ENCODE measurements at regions not wholly inside any gene's neighbourhood (a gene's known extent, or its start where the extent isn't known, plus 50 kb on each side); places are given as distances from the start of the nearest gene placed in this dataset.

DNA sequence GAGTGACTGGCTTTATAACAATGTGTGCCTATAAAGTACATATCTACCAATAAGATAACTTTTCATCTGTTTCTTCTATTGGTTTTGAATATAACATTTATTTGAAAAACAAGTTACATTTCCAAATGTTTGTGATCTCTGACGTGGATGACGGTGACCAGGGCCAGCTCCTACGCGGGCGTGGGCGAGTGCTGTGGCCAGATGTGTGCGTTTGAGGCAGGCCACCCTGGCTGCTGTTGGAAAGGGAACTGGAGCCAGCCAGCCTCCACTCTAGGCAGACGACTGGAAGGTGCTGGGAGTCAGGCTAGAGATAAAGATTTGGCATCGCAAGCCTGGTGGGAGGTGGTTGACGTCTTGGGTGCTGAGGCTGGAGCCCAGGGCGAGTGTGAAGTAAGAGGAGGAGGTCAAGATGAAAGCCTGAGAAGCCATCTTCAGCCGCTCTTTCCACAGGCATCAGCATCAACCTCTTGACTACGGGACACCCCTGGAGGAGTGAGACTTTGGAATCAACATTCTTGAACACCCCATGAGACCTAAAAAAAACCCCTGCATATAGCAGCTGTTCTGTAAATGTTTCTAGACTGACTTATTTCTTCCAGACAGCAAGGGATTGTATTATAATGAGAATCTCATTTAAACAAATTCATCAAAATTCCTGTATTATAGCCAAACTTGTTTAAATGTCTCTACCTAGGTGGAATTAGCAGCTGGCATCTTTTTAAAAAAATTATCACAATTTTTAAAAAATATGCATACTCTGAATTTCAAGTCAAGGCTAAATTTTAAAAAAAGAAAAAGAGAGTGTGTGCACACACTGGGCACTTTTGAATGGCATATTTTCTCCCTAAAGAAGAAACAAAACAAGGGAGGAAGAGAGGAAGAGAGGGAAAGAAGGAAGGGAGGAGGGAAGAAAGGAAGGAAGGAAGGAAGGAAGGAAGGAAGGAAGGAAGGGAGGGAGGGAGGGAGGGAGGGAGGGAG is 112.5 kb upstream of the SLC44A3 start:
- Histone ChIP-seq H3K27ac (ENCODE audit: low read depth in 2 of 2, low read length in 2 of 2) (no peak overlapping the region), H3K4me3 (ENCODE audit: low read length in 3 of 3) (no peak overlapping the region), H3K9ac (ENCODE audit: low read length in 3 of 3) (no peak overlapping the region), H3K27me3 (ENCODE audit: control insufficient read depth, insufficient read depth, low read length) (no peaks in the 10 kb centered on the region), H3K9me3 (ENCODE audit: control insufficient read depth in 2 of 3, insufficient read depth in 1 of 3, low read length in 3 of 3) (no peaks in the 10 kb centered on the region), H3K36me3 (ENCODE audit: control insufficient read depth in 2 of 3, insufficient read depth in 3 of 3, low read length in 3 of 3) (no peaks in the 10 kb centered on the region), H3K4me1 (ENCODE audit: control insufficient read depth in 2 of 3, insufficient read depth in 2 of 3, low read depth in 1 of 3, low read length in 3 of 3) (peaks cover 0 to 6% (median 0%) of the 10 kb centered on the region in 3 donors)
- DNase-seq (no peak), FAIRE-seq (no peak)
- TF ChIP-seq CTCF (IDR thresholded peaks at IDR 0.05; ENCODE audit: borderline replicate concordance, extremely low read depth, insufficient read depth) = no peak
- intact Hi-C loops (cut with DNase I) = no loop called here

DNA sequence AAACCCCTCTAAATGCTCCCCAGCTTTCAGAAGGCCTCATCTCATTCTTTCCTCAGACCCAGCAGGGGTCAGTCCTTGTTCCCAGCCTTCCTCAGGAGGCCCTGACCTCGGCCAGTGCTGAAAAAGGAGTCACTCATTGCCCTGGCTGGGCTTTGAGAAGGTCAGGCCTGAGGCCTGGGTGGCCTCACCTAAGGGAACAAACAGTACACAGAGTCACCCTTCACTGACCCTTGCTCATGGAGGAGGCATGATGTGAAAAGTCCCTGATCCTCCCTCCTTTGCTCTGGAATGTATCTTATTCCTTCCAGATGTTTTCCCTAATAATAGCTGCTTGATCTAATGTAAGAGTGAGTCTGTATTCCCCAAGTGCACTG is 117.7 kb upstream of the SLC44A3 start:
- H3K36me3 ChIP-seq (ENCODE audit: control insufficient read depth in 2 of 3, insufficient read depth in 3 of 3, low read length in 3 of 3) = no peaks in the 10 kb centered on the region
- no peak overlapping the region for H3K9ac ChIP-seq (ENCODE audit: low read length in 3 of 3)
- FAIRE-seq (no peak), DNase-seq (peak in 1 of 5 donors; percentile 43)
- peaks cover 0 to 6% (median 2%) of the 10 kb centered on the region in 3 donors for H3K4me1 ChIP-seq (ENCODE audit: control insufficient read depth in 2 of 3, insufficient read depth in 2 of 3, low read depth in 1 of 3, low read length in 3 of 3)
- H3K27me3 ChIP-seq (ENCODE audit: control insufficient read depth, insufficient read depth, low read length) = no peaks in the 10 kb centered on the region
- no peak overlapping the region for H3K27ac ChIP-seq (ENCODE audit: low read depth in 2 of 2, low read length in 2 of 2)
- no peaks in the 10 kb centered on the region for H3K9me3 ChIP-seq (ENCODE audit: control insufficient read depth in 2 of 3, insufficient read depth in 1 of 3, low read length in 3 of 3)
- no peak for TF ChIP-seq CTCF (IDR thresholded peaks at IDR 0.05; ENCODE audit: borderline replicate concordance, extremely low read depth, insufficient read depth)
- intact Hi-C loops (cut with DNase I) = no loop called here
- H3K4me3 ChIP-seq (ENCODE audit: low read length in 3 of 3) = no peak overlapping the region

- Histone ChIP-seq H3K4me1 (ENCODE audit: control insufficient read depth in 2 of 3, insufficient read depth in 2 of 3, low read depth in 1 of 3, low read length in 3 of 3) (peaks cover 0 to 6% (median 2%) of the 10 kb centered on the region in 3 donors), H3K27me3 (ENCODE audit: control insufficient read depth, insufficient read depth, low read length) (no peaks in the 10 kb centered on the region), H3K9me3 (ENCODE audit: control insufficient read depth in 2 of 3, insufficient read depth in 1 of 3, low read length in 3 of 3) (no peaks in the 10 kb centered on the region), H3K36me3 (ENCODE audit: control insufficient read depth in 2 of 3, insufficient read depth in 3 of 3, low read length in 3 of 3) (no peaks in the 10 kb centered on the region), H3K27ac (ENCODE audit: low read depth in 2 of 2, low read length in 2 of 2) (no peak overlapping the region), H3K9ac (ENCODE audit: low read length in 3 of 3) (no peak overlapping the region), H3K4me3 (ENCODE audit: low read length in 3 of 3) (no peak overlapping the region)
- intact Hi-C loops (cut with DNase I) = no loop called here
- FAIRE-seq (no peak), DNase-seq (no peak)
- TF ChIP-seq CTCF (IDR thresholded peaks at IDR 0.05; ENCODE audit: borderline replicate concordance, extremely low read depth, insufficient read depth) = no peak
Observed at GRCh38 chr1:94701796-94702441, 118.2 kb upstream of the SLC44A3 start.

Data from kidney (tissue), 13 donors.